SW480 (cell line): ENCODE measurements at regions not wholly inside any gene's neighbourhood (a gene's known extent, or its start where the extent isn't known, plus 50 kb on each side); places are given as distances from the start of the nearest gene placed in this dataset.
"Not testable (repeated sequence)": the region's sequence is repeated elsewhere in the genome, so short reads cannot be mapped to it uniquely, and the experiment has no call there.

Experiments
- DNase-seq: peaks from one replicate; pipeline ENCODE4 v3.0.0-alpha.2; 2016; ENCODE audit warnings: low spot score

- DNase-seq: no peak
Observed at GRCh38 chr1:232715154-232715553, 85.2 kb upstream of the SIPA1L2 start.

GRCh38 chr1:232717911-232718310, 87.3 kb upstream of the MAP10 start:
- not testable (repeated sequence) for DNase-seq

DNA sequence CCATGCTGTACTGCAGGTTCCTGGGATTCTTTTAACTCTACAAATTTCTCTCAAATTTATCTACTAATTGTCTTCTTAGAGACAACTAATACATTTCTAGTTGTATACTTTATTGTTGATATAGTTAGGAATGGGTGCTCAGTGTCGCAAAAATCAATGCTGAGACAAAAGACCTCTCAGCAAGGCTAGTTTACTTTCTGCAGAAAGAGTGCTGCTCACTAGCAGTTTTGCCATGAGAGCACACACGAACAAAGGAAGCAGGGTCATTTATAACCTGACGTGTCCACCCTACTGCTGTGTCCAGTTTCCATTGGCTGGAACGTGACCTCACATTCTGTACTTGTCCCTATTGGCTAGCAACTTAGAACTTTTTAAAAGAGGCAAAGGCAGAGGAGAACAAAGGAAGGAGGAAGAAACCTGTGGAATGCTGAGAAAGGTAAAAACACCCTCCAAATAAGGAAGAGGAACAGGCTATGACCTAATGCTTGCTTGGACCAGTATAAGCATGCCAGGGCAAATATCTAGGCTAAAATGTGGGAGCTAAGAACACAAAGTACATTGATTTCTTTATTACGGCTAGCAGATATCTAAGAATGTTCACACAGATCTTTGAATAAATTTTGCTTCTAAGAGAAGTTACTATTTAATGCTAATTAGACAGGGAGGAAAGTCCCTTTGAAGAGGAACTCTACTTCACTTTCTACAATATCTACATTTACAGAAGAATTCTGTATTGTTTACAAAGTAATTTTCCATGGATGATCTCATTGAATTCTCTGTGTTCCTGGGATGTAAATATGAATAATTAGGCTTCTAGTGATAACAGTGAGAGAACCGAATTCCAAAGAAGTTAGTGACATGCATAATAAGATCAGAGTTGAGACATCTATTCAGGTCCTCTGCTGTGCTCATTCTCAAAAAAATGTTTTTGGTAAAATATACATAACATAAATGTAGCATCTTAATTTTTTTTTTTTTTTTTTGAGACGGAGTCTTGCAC, 86.0 kb upstream of the MAP10 start:
- no peak for DNase-seq

- DNase-seq: no peak
Observed at GRCh38 chr1:232722626-232723025, 82.6 kb upstream of the MAP10 start.

- no peak for DNase-seq
Observed at GRCh38 chr1:232725305-232726047, 79.7 kb upstream of the MAP10 start.

GRCh38 chr1:232726048-232726779, 79.0 kb upstream of the MAP10 start:
- no peak for DNase-seq

DNA sequence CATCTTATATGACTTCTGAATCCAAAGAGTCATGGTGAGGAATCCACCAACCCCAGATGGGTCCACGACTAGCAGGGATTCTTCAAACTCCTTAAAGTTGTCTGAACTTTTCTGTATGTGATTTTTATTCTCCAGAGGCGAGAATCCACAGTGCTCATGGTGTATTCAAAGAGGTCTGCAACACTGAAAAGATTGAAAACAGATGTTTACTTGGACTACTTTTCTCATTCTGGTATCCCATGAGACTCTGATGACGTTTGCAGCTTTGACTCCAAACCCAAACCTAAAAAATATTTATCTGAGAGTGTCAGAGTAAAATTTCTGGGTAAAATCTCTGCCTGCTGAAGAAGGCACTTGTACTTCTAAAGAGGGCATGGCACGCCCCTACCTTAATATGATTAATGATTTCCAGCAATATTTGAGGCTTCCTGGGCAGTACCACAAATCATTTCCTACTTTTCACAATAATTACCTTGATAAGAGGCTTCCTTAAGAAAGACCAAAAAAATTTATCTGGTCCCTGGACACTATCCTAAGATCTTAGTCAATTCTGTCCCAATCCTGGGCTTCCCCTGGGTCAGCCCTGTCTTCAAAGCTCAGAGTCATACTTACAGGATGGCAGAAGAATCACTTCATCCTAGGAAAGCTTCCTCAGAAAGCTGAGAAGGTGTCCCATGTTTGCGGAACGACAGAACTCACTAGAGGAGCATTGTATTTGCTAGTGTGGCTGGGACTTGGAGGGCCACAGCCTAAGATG, 76.5 kb upstream of the MAP10 start:
- DNase-seq: no peak

GRCh38 chr1:232732344-232732910, 72.8 kb upstream of the MAP10 start:
- no peak for DNase-seq

GRCh38 chr1:232737917-232738316, 67.3 kb upstream of the MAP10 start:
- DNase-seq: no peak

DNA sequence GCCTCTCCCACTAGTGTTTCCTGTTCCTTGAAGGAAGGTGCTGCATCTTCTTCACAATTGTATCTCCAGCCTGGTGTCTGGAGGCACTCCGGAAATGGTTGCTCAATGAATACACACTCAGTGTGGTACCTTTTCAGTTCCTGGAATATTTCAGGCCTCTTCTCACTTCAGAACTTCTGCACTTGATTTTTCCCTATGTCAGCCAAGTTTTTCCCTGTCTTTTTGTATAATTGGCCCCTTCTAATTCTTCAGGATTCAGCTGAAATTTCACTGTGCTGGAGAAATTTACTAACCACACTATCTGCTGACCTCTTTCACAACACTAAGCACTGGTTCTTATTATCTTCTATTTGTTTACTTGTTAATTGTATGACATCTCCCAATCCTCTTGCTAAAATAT, 61.2 kb upstream of the MAP10 start:
- no peak for DNase-seq

GRCh38 chr1:232744847-232745246, 60.4 kb upstream of the MAP10 start:
- no peak for DNase-seq

GRCh38 chr1:232745698-232746097, 59.5 kb upstream of the MAP10 start:
- DNase-seq: not testable (repeated sequence)

GRCh38 chr1:232748910-232749368, 56.3 kb upstream of the MAP10 start:
- no peak for DNase-seq

- no peak for DNase-seq
Observed at GRCh38 chr1:232751393-232752140, 53.6 kb upstream of the MAP10 start.

DNA sequence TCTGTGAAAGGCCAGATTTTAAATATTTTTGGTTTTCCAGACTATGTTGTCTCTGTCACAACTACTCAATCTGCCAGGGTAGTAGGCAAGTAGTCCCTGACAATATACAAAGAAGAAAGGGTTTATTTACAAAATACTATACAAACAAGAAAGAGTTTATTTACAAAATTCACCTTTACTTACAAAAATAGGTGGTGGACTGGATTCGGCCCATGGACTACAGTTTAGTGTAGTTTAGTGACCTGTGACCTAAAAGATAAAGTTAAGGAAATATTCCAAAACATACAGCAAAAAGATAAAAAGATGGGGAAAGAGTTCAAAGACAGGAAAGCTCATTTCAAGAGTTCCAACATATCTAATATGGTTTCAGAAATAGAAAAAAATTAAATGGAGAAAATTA, 52.9 kb upstream of the MAP10 start:
- DNase-seq: no peak

- no peak for DNase-seq
Observed at GRCh38 chr1:232754930-232755329, 50.3 kb upstream of the MAP10 start.
